HCT116 (cell line): ENCODE measurements at regions not wholly inside any gene's neighbourhood (a gene's known extent, or its start where the extent isn't known, plus 50 kb on each side); places are given as distances from the start of the nearest gene placed in this dataset.

Experiments used
- ATAC-seq: fragments of 200-7000 bp; cut with Tn5 transposase; 2 replicates; pipeline ENCODE4 v1.9.1; 2020; ENCODE audit warnings: mild to moderate bottlenecking, moderate library complexity
- BruUV-seq: library from RNA; stranded (reverse); fragments of 400-500 nt; replicated peaks from 2 replicates; lab custom pipeline; 2021; lab: Mats Ljungman, UMichigan
- CTCF ChIA-PET: fragments of 300-600 bp; sonication (Branson Sonifier 250); formaldehyde crosslinking; loops from one replicate; lab custom pipeline; 2021; ENCODE audit warnings: antibody characterized with exemption; lab: Charles Lee
- POLR2A ChIA-PET: fragments of 300-600, 350-600 bp; sonication (Branson Sonifier 250); formaldehyde crosslinking; loops from one replicate; lab custom pipeline; 2021; ENCODE audit warnings: antibody characterized with exemption; lab: Charles Lee
- RAD21 ChIA-PET, 2 experiments: fragments of 300-600 bp; sonication (Branson Sonifier 250); formaldehyde crosslinking; loops; one replicate each; lab custom pipeline; 2023; ENCODE audit warnings: low total read pairs in 2 of 2; ENCODE audit not compliant: uncharacterized antibody in 2 of 2, unreplicated experiment in 2 of 2, low non-redundant PET in 1 of 2; lab: Charles Lee
- DNase-seq: peaks from one replicate; pipeline ENCODE4 v3.0.0-alpha.2; 2010; ENCODE audit warnings: low read depth, low spot score
- H2AFZ ChIP-seq: fragments of 200-600 bp; shearing (Covaris generic), sonication (generic); 2 replicates; pipeline ENCODE4 v1.6.1; 2017; ENCODE audit warnings: low read depth, mixed run types, mixed read lengths, antibody characterized with exemption, low read length; ENCODE audit not compliant: poor library complexity, severe bottlenecking
- H3K27ac ChIP-seq: 2 replicates; pipeline ENCODE4 v1.5.1; 2012; ENCODE audit warnings: low read depth, low read length
- H3K27me3 ChIP-seq: fragments of 200-600 bp; sonication (generic); 2 replicates; pipeline ENCODE4 v1.6.1; 2016; ENCODE audit warnings: mixed run types, low read length, mixed read lengths; ENCODE audit not compliant: insufficient read depth
- H3K36me3 ChIP-seq, 2 experiments: fragments of 200-500 bp in 1 of 2; fragments of 200-600 bp in 1 of 2; sonication (Bioruptor generic) in 1 of 2; sonication (generic) in 1 of 2; 2 replicates each; pipeline versions ENCODE4 v1.5.1 to v1.6.1; 2014 to 2016; ENCODE audit warnings: low read length in 2 of 2, inconsistent platforms in 1 of 2, mixed read lengths in 1 of 2, mixed run types in 1 of 2; ENCODE audit not compliant: insufficient read depth in 2 of 2, control insufficient read depth in 1 of 2
- H3K4me1 ChIP-seq, 2 experiments: fragments of 200-600 bp in 1 of 2; sonication (generic) in 1 of 2; 2 replicates each; pipeline versions ENCODE4 v1.5.1 to v1.6.1; 2012 to 2017; ENCODE audit warnings: low read length in 2 of 2, inconsistent platforms in 1 of 2, mild to moderate bottlenecking in 1 of 2, mixed read lengths in 1 of 2, mixed run types in 1 of 2, moderate library complexity in 1 of 2; ENCODE audit not compliant: insufficient read depth in 2 of 2, control insufficient read depth in 1 of 2
- H3K4me2 ChIP-seq: fragments of 200-600 bp; sonication (generic); 2 replicates; pipeline ENCODE4 v1.6.1; 2017; ENCODE audit warnings: mixed run types, low read length, mixed read lengths
- H3K4me3 ChIP-seq, 2 experiments: fragments of 200-600 bp in 1 of 2; sonication (generic) in 1 of 2; replicated peaks in 1 of 2; 2 replicates each; pipeline ENCODE4 v1.5.1; 2011 to 2016; ENCODE audit warnings: low read length in 2 of 2, control low read depth in 1 of 2, low read depth in 1 of 2, mild to moderate bottlenecking in 1 of 2, mixed read lengths in 1 of 2, mixed run types in 1 of 2
- H3K79me2 ChIP-seq: fragments of 200-600 bp; sonication (generic); 2 replicates; pipeline ENCODE4 v1.6.1; 2017; ENCODE audit warnings: mild to moderate bottlenecking, mixed run types, low read length, moderate library complexity, mixed read lengths; ENCODE audit not compliant: insufficient read depth
- H3K9ac ChIP-seq: fragments of 200-600 bp; sonication (generic); 2 replicates; pipeline ENCODE4 v1.6.1; 2016; ENCODE audit warnings: low read length, mixed read lengths
- H3K9me2 ChIP-seq: fragments of 200-600 bp; sonication (generic), shearing (Covaris generic); 2 replicates; pipeline ENCODE4 v1.6.1; 2017; ENCODE audit warnings: mixed run types, mild to moderate bottlenecking, moderate library complexity; ENCODE audit not compliant: insufficient read depth
- H3K9me3 ChIP-seq, 2 experiments: fragments of 200-500 bp in 1 of 2; fragments of 200-600 bp in 1 of 2; sonication (Bioruptor generic) in 1 of 2; sonication (generic) in 1 of 2; 2 replicates each; pipeline ENCODE4 v1.6.1; 2014 to 2017; ENCODE audit warnings: low read length in 2 of 2, mixed read lengths in 2 of 2, inconsistent platforms in 1 of 2, low read depth in 1 of 2, mild to moderate bottlenecking in 1 of 2, mixed run types in 1 of 2, moderate library complexity in 1 of 2; ENCODE audit not compliant: control insufficient read depth in 1 of 2, insufficient read depth in 1 of 2
- H4K20me1 ChIP-seq: fragments of 200-600 bp; sonication (generic), shearing (Covaris generic); 2 replicates; pipeline ENCODE4 v1.6.1; 2017; ENCODE audit warnings: mixed run types, mild to moderate bottlenecking, moderate library complexity; ENCODE audit not compliant: insufficient read depth
- CBX3 ChIP-seq: IDR thresholded peaks from 2 replicates; pipeline ENCODE4 v1.6.1; 2012; ENCODE audit warnings: low read depth
- EGR1 ChIP-seq: IDR thresholded peaks from 2 replicates; pipeline ENCODE4 v1.6.1; 2012; ENCODE audit warnings: low read depth
- ELF1 ChIP-seq: IDR thresholded peaks from 2 replicates; pipeline ENCODE4 v1.6.1; 2012; ENCODE audit warnings: low read depth, borderline replicate concordance
- EZH2 ChIP-seq: fragments of 200-600 bp; sonication (generic); IDR thresholded peaks from 2 replicates; pipeline ENCODE4 v1.6.1; 2017; ENCODE audit warnings: antibody characterized with exemption, mixed run types
- FOSL1 ChIP-seq: IDR thresholded peaks from 2 replicates; pipeline ENCODE4 v1.6.1; 2012; ENCODE audit warnings: low read depth
- POLR2A ChIP-seq: IDR thresholded peaks from 2 replicates; pipeline ENCODE4 v1.7.0; 2011; ENCODE audit warnings: borderline replicate concordance; ENCODE audit not compliant: insufficient read depth, insufficient read length; ENCODE audit errors: extremely low read depth
- RAD21 ChIP-seq: IDR thresholded peaks from 2 replicates; pipeline ENCODE4 v1.6.1; 2012; ENCODE audit warnings: low read depth, mild to moderate bottlenecking
- SP1 ChIP-seq: IDR thresholded peaks from 2 replicates; pipeline ENCODE4 v1.6.1; 2012; ENCODE audit warnings: low read depth
- TCF7L2 ChIP-seq: IDR thresholded peaks from 2 replicates; pipeline ENCODE4 v1.7.0; 2011; ENCODE audit warnings: borderline replicate concordance, inconsistent platforms; ENCODE audit not compliant: insufficient read depth, insufficient read length; ENCODE audit errors: extremely low read depth
- ZNF274 ChIP-seq: fragments of 200-500 bp; sonication (Bioruptor generic); IDR thresholded peaks from 2 replicates; pipeline ENCODE4 v1.6.1; 2014; ENCODE audit warnings: mild to moderate bottlenecking, low read depth, low read length, inconsistent platforms
- intact Hi-C: fragments of 100-400 bp; cut with micrococcal nuclease; formaldehyde crosslinking; loops from 2 replicates; pipeline ENCODE4 v1.10.0; 2022
- TF ChIP-seq, protein P1 (sequence below): IDR thresholded peaks from 2 replicates; pipeline ENCODE4 v1.6.1; 2012
- TF ChIP-seq, protein P2 (sequence below): IDR thresholded peaks from 2 replicates; pipeline ENCODE4 v1.6.1; 2012
- TF ChIP-seq, protein P3 (sequence below): IDR thresholded peaks from 2 replicates; pipeline ENCODE4 v1.6.1; 2011; ENCODE audit warnings: mild to moderate bottlenecking, low read length, moderate library complexity; ENCODE audit not compliant: insufficient replicate concordance; ENCODE audit errors: extremely low read depth
- TF ChIP-seq, protein P4 (sequence below): IDR thresholded peaks from 2 replicates; pipeline ENCODE4 v1.6.1; 2012; ENCODE audit warnings: low read depth
- TF ChIP-seq, protein P5 (sequence below), 3 experiments: fragments of 200-600 bp in 1 of 3; sonication (generic) in 1 of 3; IDR thresholded peaks in 2 of 3; conservative IDR thresholded peaks in 1 of 3; 2 replicates each; pipeline ENCODE4 v1.5.1; 2012 to 2017; ENCODE audit warnings: low read depth in 2 of 3, low read length in 2 of 3, antibody characterized with exemption in 1 of 3, borderline replicate concordance in 1 of 3, control low read depth in 1 of 3, mild to moderate bottlenecking in 1 of 3, mixed read lengths in 1 of 3, mixed run types in 1 of 3, moderate library complexity in 1 of 3; ENCODE audit not compliant: insufficient read depth in 1 of 3

GRCh38 chr10:61136139-61136538 lies 192.2 kb upstream of the RHOBTB1 start:
- BruUV-seq = no TSS peak
- ChIA-PET RAD21 (no interaction called here), CTCF (no interaction called here), POLR2A (no interaction called here)
- no peaks in the 10 kb centered on the region for H4K20me1 ChIP-seq
- no peaks in the 10 kb centered on the region for H3K9me2 ChIP-seq
- H3K36me3 ChIP-seq = no peaks in the 10 kb centered on the region
- H3K4me2 ChIP-seq = no peak overlapping the region
- no peak overlapping the region for H2AFZ ChIP-seq
- H3K27ac ChIP-seq = no peak overlapping the region
- no peak for DNase-seq
- no peak for ATAC-seq
- H3K4me3 ChIP-seq = no peak overlapping the region
- no peaks in the 10 kb centered on the region for H3K79me2 ChIP-seq
- no peak for TF ChIP-seq FOSL1
- TF ChIP-seq EZH2 = no peak
- TF ChIP-seq ZNF274 = no peak
- TF ChIP-seq, protein P1, sequence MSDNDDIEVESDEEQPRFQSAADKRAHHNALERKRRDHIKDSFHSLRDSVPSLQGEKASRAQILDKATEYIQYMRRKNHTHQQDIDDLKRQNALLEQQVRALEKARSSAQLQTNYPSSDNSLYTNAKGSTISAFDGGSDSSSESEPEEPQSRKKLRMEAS = no peak
- TF ChIP-seq TCF7L2 = no peak
- no peak for TF ChIP-seq ELF1
- TF ChIP-seq, protein P2, sequence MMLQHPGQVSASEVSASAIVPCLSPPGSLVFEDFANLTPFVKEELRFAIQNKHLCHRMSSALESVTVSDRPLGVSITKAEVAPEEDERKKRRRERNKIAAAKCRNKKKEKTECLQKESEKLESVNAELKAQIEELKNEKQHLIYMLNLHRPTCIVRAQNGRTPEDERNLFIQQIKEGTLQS = no peak
- no peak for TF ChIP-seq RAD21
- TF ChIP-seq CBX3 = no peak
- TF ChIP-seq, protein P3, sequence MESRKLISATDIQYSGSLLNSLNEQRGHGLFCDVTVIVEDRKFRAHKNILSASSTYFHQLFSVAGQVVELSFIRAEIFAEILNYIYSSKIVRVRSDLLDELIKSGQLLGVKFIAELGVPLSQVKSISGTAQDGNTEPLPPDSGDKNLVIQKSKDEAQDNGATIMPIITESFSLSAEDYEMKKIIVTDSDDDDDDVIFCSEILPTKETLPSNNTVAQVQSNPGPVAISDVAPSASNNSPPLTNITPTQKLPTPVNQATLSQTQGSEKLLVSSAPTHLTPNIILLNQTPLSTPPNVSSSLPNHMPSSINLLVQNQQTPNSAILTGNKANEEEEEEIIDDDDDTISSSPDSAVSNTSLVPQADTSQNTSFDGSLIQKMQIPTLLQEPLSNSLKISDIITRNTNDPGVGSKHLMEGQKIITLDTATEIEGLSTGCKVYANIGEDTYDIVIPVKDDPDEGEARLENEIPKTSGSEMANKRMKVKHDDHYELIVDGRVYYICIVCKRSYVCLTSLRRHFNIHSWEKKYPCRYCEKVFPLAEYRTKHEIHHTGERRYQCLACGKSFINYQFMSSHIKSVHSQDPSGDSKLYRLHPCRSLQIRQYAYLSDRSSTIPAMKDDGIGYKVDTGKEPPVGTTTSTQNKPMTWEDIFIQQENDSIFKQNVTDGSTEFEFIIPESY = no peak
- no peak for TF ChIP-seq POLR2A
- TF ChIP-seq, protein P4, sequence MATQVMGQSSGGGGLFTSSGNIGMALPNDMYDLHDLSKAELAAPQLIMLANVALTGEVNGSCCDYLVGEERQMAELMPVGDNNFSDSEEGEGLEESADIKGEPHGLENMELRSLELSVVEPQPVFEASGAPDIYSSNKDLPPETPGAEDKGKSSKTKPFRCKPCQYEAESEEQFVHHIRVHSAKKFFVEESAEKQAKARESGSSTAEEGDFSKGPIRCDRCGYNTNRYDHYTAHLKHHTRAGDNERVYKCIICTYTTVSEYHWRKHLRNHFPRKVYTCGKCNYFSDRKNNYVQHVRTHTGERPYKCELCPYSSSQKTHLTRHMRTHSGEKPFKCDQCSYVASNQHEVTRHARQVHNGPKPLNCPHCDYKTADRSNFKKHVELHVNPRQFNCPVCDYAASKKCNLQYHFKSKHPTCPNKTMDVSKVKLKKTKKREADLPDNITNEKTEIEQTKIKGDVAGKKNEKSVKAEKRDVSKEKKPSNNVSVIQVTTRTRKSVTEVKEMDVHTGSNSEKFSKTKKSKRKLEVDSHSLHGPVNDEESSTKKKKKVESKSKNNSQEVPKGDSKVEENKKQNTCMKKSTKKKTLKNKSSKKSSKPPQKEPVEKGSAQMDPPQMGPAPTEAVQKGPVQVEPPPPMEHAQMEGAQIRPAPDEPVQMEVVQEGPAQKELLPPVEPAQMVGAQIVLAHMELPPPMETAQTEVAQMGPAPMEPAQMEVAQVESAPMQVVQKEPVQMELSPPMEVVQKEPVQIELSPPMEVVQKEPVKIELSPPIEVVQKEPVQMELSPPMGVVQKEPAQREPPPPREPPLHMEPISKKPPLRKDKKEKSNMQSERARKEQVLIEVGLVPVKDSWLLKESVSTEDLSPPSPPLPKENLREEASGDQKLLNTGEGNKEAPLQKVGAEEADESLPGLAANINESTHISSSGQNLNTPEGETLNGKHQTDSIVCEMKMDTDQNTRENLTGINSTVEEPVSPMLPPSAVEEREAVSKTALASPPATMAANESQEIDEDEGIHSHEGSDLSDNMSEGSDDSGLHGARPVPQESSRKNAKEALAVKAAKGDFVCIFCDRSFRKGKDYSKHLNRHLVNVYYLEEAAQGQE = no peak
- TF ChIP-seq, protein P5, sequence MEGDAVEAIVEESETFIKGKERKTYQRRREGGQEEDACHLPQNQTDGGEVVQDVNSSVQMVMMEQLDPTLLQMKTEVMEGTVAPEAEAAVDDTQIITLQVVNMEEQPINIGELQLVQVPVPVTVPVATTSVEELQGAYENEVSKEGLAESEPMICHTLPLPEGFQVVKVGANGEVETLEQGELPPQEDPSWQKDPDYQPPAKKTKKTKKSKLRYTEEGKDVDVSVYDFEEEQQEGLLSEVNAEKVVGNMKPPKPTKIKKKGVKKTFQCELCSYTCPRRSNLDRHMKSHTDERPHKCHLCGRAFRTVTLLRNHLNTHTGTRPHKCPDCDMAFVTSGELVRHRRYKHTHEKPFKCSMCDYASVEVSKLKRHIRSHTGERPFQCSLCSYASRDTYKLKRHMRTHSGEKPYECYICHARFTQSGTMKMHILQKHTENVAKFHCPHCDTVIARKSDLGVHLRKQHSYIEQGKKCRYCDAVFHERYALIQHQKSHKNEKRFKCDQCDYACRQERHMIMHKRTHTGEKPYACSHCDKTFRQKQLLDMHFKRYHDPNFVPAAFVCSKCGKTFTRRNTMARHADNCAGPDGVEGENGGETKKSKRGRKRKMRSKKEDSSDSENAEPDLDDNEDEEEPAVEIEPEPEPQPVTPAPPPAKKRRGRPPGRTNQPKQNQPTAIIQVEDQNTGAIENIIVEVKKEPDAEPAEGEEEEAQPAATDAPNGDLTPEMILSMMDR (IDR thresholded peaks at IDR 0.05 in 2 of 3, conservative IDR thresholded peaks at IDR 0.05 in 1 of 3; ENCODE audit: borderline replicate concordance in 1 of 3, insufficient read depth in 1 of 3, low read depth in 2 of 3, low read length in 2 of 3) = no peak
- TF ChIP-seq SP1 = no peak
- no peak for TF ChIP-seq EGR1
- H3K9me3 ChIP-seq = no peaks in the 10 kb centered on the region
- no peaks in the 10 kb centered on the region for H3K27me3 ChIP-seq
- no peaks in the 10 kb centered on the region for H3K4me1 ChIP-seq
- H3K9ac ChIP-seq = no peak overlapping the region
- intact Hi-C loops = no loop called here
